Testis (tissue), 2 donors: ENCODE measurements at regions not wholly inside any gene's neighbourhood (a gene's known extent, or its start where the extent isn't known, plus 50 kb on each side); places are given as distances from the start of the nearest gene placed in this dataset.

Source experiments
- DNase-seq: peaks from one replicate; pipeline ENCODE4 v3.0.0-alpha.2; 2019
- H3K27ac ChIP-seq, 2 donors: fragments of 200-600 bp; sonication (generic); one replicate each; pipeline ENCODE4 v1.5.1; 2019
- H3K27me3 ChIP-seq: fragments of 200-600 bp; sonication (generic); one replicate; pipeline ENCODE4 v1.5.1; 2019
- H3K36me3 ChIP-seq: fragments of 200-600 bp; sonication (generic); one replicate; pipeline ENCODE4 v1.5.1; 2017; ENCODE audit warnings: low read depth; ENCODE audit errors: missing control alignments
- H3K4me1 ChIP-seq: fragments of 200-600 bp; sonication (generic); one replicate; pipeline ENCODE4 v1.5.1; 2019
- H3K4me3 ChIP-seq, 2 donors: fragments of 200-600 bp; sonication (generic); one replicate each; pipeline ENCODE4 v1.5.1; 2017 to 2019
- H3K9me3 ChIP-seq: fragments of 200-600 bp; sonication (generic); one replicate; pipeline ENCODE4 v1.5.1; 2017
- POLR2A ChIP-seq: fragments of 450-650 bp; IDR thresholded peaks from one replicate; pipeline ENCODE4 v1.6.1; 2017; ENCODE audit warnings: antibody characterized with exemption, mild to moderate bottlenecking, moderate library complexity
- WGBS, 2 donors: methylation state at CpG; one replicate each; pipeline ENCODE4 v1.1.5; 2018; 5-methylcytosine and 5-hydroxymethylcytosine counted together
- intact Hi-C: fragments of 100-400 bp; cut with DNase I; formaldehyde crosslinking; loops from one replicate; pipeline ENCODE4 v1.15.1; 2023; ENCODE audit warnings: low total_unique reads
- TF ChIP-seq, protein P1 (sequence below), 3 experiments: fragments of 450-650 bp in 2 of 3; fragments of 200-600 bp in 1 of 3; sonication (generic) in 1 of 3; IDR thresholded peaks; one replicate each; pipeline ENCODE4 v1.5.1; 2016 to 2019; ENCODE audit warnings: antibody characterized with exemption in 3 of 3, mild to moderate bottlenecking in 2 of 3, moderate library complexity in 1 of 3

DNA sequence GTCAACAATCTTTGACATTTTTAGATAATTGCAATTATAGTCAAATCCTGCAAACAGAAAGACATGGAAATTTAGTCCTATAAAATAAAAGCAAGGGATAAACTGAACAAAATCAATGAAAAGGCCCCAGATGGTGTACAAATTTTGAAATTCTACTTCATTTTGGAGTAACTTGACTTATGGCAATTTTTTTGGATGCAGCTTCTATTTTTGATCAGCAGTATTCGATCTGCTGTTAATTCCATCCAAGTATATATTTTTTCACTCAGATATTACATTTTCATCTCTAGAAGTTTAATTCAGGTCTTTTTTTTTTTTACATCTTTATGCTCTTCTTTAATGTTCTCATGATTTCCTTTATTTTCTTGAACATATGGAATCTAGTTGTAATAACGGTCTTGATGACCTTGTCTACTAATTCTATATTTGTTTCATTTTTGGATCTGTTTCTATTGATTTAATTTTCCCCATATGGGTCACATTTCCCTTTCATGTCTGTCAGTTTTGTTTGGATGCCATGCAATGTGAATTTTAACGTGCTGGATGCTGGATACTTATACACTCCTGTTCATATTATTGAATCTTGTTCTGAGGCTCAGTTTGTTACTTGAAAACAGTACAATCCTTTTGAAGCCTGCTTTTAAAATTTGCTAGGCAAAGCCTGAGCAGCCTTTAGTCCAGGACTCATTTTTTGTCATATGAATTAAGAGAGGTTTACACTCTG lies 164.3 kb upstream of the FAM3C start:
- Histone ChIP-seq H3K27ac (no peak overlapping the region), H3K27me3 (no peaks in the 10 kb centered on the region), H3K9me3 (no peaks in the 10 kb centered on the region), H3K4me3 (no peak overlapping the region), H3K36me3 (no peaks in the 10 kb centered on the region), H3K4me1 (no peaks in the 10 kb centered on the region)
- WGBS, 2 donors, result 83 to 87% methylated on average over 3 of the region's 3 CpGs
- intact Hi-C loops, result no loop called here
- TF ChIP-seq POLR2A, result no peak
- TF ChIP-seq, protein P1, sequence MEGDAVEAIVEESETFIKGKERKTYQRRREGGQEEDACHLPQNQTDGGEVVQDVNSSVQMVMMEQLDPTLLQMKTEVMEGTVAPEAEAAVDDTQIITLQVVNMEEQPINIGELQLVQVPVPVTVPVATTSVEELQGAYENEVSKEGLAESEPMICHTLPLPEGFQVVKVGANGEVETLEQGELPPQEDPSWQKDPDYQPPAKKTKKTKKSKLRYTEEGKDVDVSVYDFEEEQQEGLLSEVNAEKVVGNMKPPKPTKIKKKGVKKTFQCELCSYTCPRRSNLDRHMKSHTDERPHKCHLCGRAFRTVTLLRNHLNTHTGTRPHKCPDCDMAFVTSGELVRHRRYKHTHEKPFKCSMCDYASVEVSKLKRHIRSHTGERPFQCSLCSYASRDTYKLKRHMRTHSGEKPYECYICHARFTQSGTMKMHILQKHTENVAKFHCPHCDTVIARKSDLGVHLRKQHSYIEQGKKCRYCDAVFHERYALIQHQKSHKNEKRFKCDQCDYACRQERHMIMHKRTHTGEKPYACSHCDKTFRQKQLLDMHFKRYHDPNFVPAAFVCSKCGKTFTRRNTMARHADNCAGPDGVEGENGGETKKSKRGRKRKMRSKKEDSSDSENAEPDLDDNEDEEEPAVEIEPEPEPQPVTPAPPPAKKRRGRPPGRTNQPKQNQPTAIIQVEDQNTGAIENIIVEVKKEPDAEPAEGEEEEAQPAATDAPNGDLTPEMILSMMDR (IDR thresholded peaks at IDR 0.05), result no peak
- DNase-seq, result no peak

DNA sequence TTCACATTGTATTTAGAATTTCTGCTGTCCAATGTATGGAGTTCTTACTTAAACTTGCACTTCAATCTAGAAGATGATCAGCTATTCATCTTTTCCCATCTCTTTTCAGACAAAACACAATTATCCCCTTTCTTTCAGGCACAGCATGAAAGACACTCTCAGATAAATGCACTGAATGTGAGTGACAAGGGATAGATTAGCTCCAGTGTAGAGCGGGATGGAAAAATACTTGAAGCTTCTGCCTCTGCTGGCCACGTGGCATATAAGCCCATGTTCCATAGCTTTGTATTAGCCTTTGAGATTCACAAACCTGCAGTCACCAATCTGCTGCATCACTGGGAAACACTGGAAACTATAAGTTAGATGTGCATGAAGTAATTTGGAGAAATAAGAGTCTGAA lies 162.2 kb upstream of the FAM3C start:
- WGBS, 2 donors, result 67 to 68% methylated on average over 2 of the region's 2 CpGs
- no peak for TF ChIP-seq POLR2A
- Histone ChIP-seq H3K4me1 (no peaks in the 10 kb centered on the region), H3K4me3 (no peak overlapping the region), H3K27ac (no peak overlapping the region), H3K36me3 (no peaks in the 10 kb centered on the region), H3K27me3 (no peaks in the 10 kb centered on the region), H3K9me3 (no peaks in the 10 kb centered on the region)
- no peak for DNase-seq
- intact Hi-C loops, result no loop called here

DNA sequence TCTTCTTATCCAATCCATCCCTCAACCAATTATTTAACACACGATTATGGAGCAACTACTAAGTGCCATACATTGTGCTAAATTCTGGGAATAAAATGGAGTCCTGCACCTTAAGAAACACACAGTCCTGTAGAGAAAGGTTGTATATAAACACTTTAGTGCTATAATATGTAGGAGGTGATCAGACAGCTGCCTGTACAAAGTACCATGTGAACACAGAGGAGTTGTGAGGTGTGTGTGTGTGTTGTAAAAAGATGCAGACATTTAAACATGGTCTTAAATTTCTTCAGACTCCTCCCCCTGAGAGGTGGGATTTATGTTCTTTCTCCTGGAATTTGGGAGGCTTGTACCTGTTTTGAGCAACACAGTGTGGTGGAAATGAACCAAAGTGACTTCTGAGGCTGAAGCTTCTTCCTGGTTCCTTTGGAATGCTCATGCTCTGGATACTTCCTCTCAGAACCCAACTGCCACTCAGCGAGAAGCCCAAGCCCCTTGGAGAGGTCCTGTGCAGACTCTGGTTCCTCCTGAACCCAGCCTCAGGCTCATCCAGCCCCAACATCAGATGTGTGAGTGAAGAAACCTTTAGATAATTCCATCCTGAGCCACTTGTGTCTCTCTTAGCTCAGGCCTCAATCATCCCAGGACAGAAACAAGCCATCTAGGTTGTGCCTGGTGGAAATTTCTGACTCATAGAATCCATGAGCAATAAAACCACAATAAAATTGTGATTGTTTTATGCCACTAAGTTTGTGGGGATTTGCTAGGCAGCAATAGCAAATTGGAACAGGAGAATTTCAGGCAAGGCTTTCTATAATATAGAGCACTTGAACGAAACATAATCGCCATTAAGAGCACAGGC lies 161.2 kb upstream of the FAM3C start:
- 93 to 94% methylated on average over 4 of the region's 4 CpGs for WGBS, 2 donors
- Histone ChIP-seq H3K27me3 (no peaks in the 10 kb centered on the region), H3K27ac (no peak overlapping the region), H3K4me1 (no peaks in the 10 kb centered on the region), H3K36me3 (no peaks in the 10 kb centered on the region), H3K4me3 (no peak overlapping the region), H3K9me3 (no peaks in the 10 kb centered on the region)
- TF ChIP-seq POLR2A, result no peak
- TF ChIP-seq, protein P1 (IDR thresholded peaks at IDR 0.05), result no peak
- intact Hi-C loops, result no loop called here
- no peak for DNase-seq

DNA sequence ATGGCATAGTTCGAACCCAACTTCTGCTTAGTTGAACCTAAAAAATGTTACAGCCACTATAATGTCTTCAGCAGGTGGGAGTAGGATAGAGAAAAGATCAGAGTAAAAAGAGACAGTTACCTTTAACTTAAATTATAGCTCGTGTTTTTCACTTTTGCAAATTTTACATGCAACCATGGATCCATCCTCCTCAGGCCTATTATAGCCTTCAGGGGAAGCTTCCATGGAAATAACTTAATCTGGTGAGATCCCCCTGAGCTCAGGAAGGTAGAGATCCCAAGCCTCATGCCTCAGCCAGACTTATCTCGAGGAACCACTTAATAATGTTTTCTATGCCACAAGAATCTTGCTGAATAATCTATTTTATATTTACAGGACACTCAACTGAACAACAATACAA lies 159.4 kb upstream of the FAM3C start:
- intact Hi-C loops, result no loop called here
- no peak for DNase-seq
- no peaks in the 10 kb centered on the region for H3K36me3 ChIP-seq

DNA sequence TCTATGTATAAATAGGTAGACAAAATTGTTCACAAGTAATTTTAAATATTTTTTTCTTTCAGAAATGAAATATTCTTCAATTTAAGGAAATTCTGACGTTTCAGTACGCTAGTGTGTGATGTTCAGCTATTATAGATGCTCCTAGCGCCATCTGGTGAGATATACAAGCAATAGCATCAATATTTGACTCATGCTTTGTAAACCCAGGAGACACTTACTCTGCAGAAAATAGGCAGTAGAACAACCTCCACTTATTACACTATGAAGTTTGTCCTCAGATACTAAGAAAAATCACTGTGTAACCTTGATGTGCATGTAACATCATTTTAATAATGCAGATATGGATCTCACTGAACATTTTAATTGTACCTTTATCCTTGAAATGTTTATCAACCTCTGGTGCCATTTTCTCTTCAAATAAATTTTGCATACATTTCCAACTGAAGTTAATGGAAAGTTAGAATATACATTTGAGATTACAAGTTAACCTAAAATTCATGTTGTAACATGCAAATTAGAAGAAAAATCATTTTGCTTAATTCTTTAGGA lies 151.5 kb upstream of the FAM3C start:
- H3K4me1 ChIP-seq, result peaks cover 3% of the 10 kb centered on the region
- DNase-seq, result no peak
- WGBS, 2 donors, result 0 to 1% methylated on average over 3 of the region's 3 CpGs
- H3K27ac ChIP-seq, result no peak overlapping the region
- no peaks in the 10 kb centered on the region for H3K27me3 ChIP-seq
- H3K36me3 ChIP-seq, result no peaks in the 10 kb centered on the region
- TF ChIP-seq, protein P1 (IDR thresholded peaks at IDR 0.05), result peak; percentile 44 to 63 (median 55)
- no peak for TF ChIP-seq POLR2A
- intact Hi-C loops, result loop anchor here (5.0 kb wide), 1 partner anchor 180 kb away; no protein-coding TSS in a partner anchor
- H3K9me3 ChIP-seq, result no peaks in the 10 kb centered on the region
- H3K4me3 ChIP-seq, result no peak overlapping the region

More for the DNA sequence above, 159.4 kb upstream of the FAM3C start:
- 89 to 95% methylated on average over 3 of the region's 3 CpGs for WGBS, 2 donors
- TF ChIP-seq, protein P1 (IDR thresholded peaks at IDR 0.05), result no peak
- TF ChIP-seq POLR2A, result no peak
- Histone ChIP-seq H3K4me3 (no peak overlapping the region), H3K9me3 (no peaks in the 10 kb centered on the region), H3K27ac (no peak overlapping the region), H3K27me3 (no peaks in the 10 kb centered on the region), H3K4me1 (no peaks in the 10 kb centered on the region)
